H1 (cell line): ENCODE measurements at regions not wholly inside any gene's neighbourhood (a gene's known extent, or its start where the extent isn't known, plus 50 kb on each side); places are given as distances from the start of the nearest gene placed in this dataset.

Source experiments
- CTCF ChIA-PET: fragments of 300-600 bp; sonication (Branson Sonifier 250); formaldehyde crosslinking; loops from one replicate; lab custom pipeline; 2021; ENCODE audit not compliant: partially characterized antibody; lab: Charles Lee
- POLR2A ChIA-PET: fragments of 300-600 bp; sonication (Branson Sonifier 250); formaldehyde crosslinking; loops from one replicate; lab custom pipeline; 2021; ENCODE audit warnings: inconsistent platforms; ENCODE audit not compliant: partially characterized antibody; lab: Charles Lee
- DNase-seq, 2 experiments: peaks; one replicate each; pipeline versions ENCODE4 v3.0.0 to v3.0.0-alpha.2; 2010 to 2022; ENCODE audit warnings: low spot score in 2 of 2, low read depth in 1 of 2, mixed read lengths in 1 of 2
- FAIRE-seq: peaks from 2 replicates; lab custom pipeline; 2011; peaks lifted over from hg19 to GRCh38; lab: Jason Lieb, UNC
- H2AFZ ChIP-seq: 2 replicates; pipeline ENCODE4 v1.8.1; 2012; ENCODE audit warnings: low read length, inconsistent platforms
- H2AK5ac ChIP-seq: 2 replicates; pipeline ENCODE4 v1.6.1; 2013; ENCODE audit warnings: low read depth, low read length
- H2BK120ac ChIP-seq: replicated peaks from 2 replicates; pipeline ENCODE3; 2013; ENCODE audit warnings: low read depth, low read length, inconsistent platforms
- H2BK12ac ChIP-seq: 2 replicates; pipeline ENCODE4 v1.6.1; 2013; ENCODE audit warnings: low read depth, low read length
- H2BK15ac ChIP-seq: 2 replicates; pipeline ENCODE4 v1.6.1; 2013; ENCODE audit warnings: low read length
- H2BK20ac ChIP-seq: 2 replicates; pipeline ENCODE4 v1.6.1; 2013; ENCODE audit warnings: low read length
- H2BK5ac ChIP-seq: 2 replicates; pipeline ENCODE4 v1.6.1; 2013; ENCODE audit warnings: low read depth, low read length
- H3K14ac ChIP-seq: 2 replicates; pipeline ENCODE4 v1.6.1; 2013; ENCODE audit warnings: inconsistent platforms; ENCODE audit not compliant: insufficient read length
- H3K18ac ChIP-seq: 2 replicates; pipeline ENCODE4 v1.6.1; 2013; ENCODE audit warnings: low read length; ENCODE audit errors: extremely low read depth
- H3K23ac ChIP-seq: 2 replicates; pipeline ENCODE4 v1.6.1; 2013; ENCODE audit warnings: inconsistent platforms; ENCODE audit not compliant: insufficient read length
- H3K23me2 ChIP-seq: 2 replicates; pipeline ENCODE4 v1.6.1; 2013; ENCODE audit warnings: low read depth, low read length
- H3K27ac ChIP-seq: 2 replicates; pipeline ENCODE4 v1.6.1; 2011; ENCODE audit warnings: low read depth, low read length, inconsistent platforms
- H3K27me3 ChIP-seq, 4 experiments: replicated peaks in 1 of 4; 1 replicate in 1 of 4; 2 replicates in 3 of 4; pipeline versions ENCODE4 v1.6.1 to v1.8.1; 2011 to 2013; ENCODE audit warnings: low read length in 3 of 4, mild to moderate bottlenecking in 3 of 4, inconsistent platforms in 2 of 4, mixed read lengths in 2 of 4, moderate library complexity in 1 of 4; ENCODE audit not compliant: control insufficient read depth in 3 of 4, insufficient read depth in 3 of 4; ENCODE audit errors: extremely low read depth in 1 of 4
- H3K36me3 ChIP-seq, 4 experiments: 2 replicates each; pipeline versions ENCODE4 v1.6.1 to v1.8.1; 2011 to 2013; ENCODE audit warnings: mild to moderate bottlenecking in 4 of 4, low read length in 3 of 4, moderate library complexity in 2 of 4, control low read depth in 1 of 4, inconsistent platforms in 1 of 4; ENCODE audit not compliant: insufficient read depth in 4 of 4, control insufficient read depth in 2 of 4
- H3K4ac ChIP-seq: replicated peaks from 2 replicates; pipeline ENCODE3; 2013; ENCODE audit warnings: low read length, low read depth, mixed read lengths, inconsistent platforms; ENCODE audit not compliant: insufficient read length
- H3K4me1 ChIP-seq, 4 experiments: replicated peaks in 1 of 4; 1 replicate in 1 of 4; 2 replicates in 3 of 4; pipeline versions ENCODE4 v1.6.1 to v1.8.1; 2011 to 2013; ENCODE audit warnings: low read length in 3 of 4, inconsistent platforms in 2 of 4, mixed read lengths in 1 of 4; ENCODE audit not compliant: insufficient read depth in 4 of 4, control insufficient read depth in 3 of 4
- H3K4me2 ChIP-seq, 2 experiments: 2 replicates each; pipeline versions ENCODE4 v1.6.1 to v1.8.1; 2011 to 2013; ENCODE audit warnings: low read depth in 2 of 2, low read length in 2 of 2, control low read depth in 1 of 2, inconsistent platforms in 1 of 2, mild to moderate bottlenecking in 1 of 2; ENCODE audit not compliant: insufficient read depth in 1 of 2
- H3K4me3 ChIP-seq, 4 experiments: fragments of 200-600, 300-600 bp in 1 of 4; sonication (generic), shearing (Covaris generic), sonication (Bioruptor Twin) in 1 of 4; 2 replicates each; pipeline versions ENCODE4 v1.5.1 to v1.8.1; 2011 to 2016; ENCODE audit warnings: low read length in 4 of 4, low read depth in 3 of 4, control low read depth in 2 of 4, inconsistent platforms in 2 of 4, mild to moderate bottlenecking in 2 of 4, mixed read lengths in 1 of 4, moderate library complexity in 1 of 4; ENCODE audit not compliant: insufficient read depth in 2 of 4; ENCODE audit errors: extremely low read depth in 1 of 4
- H3K56ac ChIP-seq: replicated peaks from 2 replicates; pipeline ENCODE3; 2013; ENCODE audit warnings: low read depth, mild to moderate bottlenecking, mixed read lengths, low read length, inconsistent platforms; ENCODE audit not compliant: insufficient read length
- H3K79me1 ChIP-seq: 2 replicates; pipeline ENCODE4 v1.6.1; 2013; ENCODE audit warnings: low read depth, low read length, control low read depth
- H3K79me2 ChIP-seq, 2 experiments: 2 replicates each; pipeline versions ENCODE4 v1.6.1 to v1.8.1; 2012 to 2013; ENCODE audit warnings: low read length in 2 of 2, mild to moderate bottlenecking in 2 of 2, inconsistent platforms in 1 of 2; ENCODE audit not compliant: insufficient read depth in 2 of 2, control insufficient read depth in 1 of 2
- H3K9ac ChIP-seq, 4 experiments: replicated peaks in 1 of 4; 1 replicate in 1 of 4; 2 replicates in 3 of 4; pipeline versions ENCODE4 v1.6.1 to v1.8.1; 2011 to 2013; ENCODE audit warnings: low read depth in 3 of 4, low read length in 3 of 4, control low read depth in 2 of 4, mild to moderate bottlenecking in 2 of 4, moderate library complexity in 2 of 4, inconsistent platforms in 1 of 4; ENCODE audit errors: extremely low read depth in 1 of 4
- H3K9me3 ChIP-seq, 2 experiments: 2 replicates each; pipeline versions ENCODE4 v1.6.1 to v1.8.1; 2012 to 2013; ENCODE audit warnings: mild to moderate bottlenecking in 2 of 2, moderate library complexity in 2 of 2, control low read depth in 1 of 2, inconsistent platforms in 1 of 2, low read depth in 1 of 2, low read length in 1 of 2, mixed read lengths in 1 of 2; ENCODE audit not compliant: insufficient read depth in 2 of 2
- H4K20me1 ChIP-seq, 2 experiments: replicated peaks in 1 of 2; 2 replicates each; pipeline versions ENCODE3 to v1.8.1; 2011 to 2013; ENCODE audit warnings: inconsistent platforms in 2 of 2, low read length in 2 of 2, mild to moderate bottlenecking in 1 of 2; ENCODE audit not compliant: insufficient read depth in 2 of 2, control insufficient read depth in 1 of 2
- H4K5ac ChIP-seq: 2 replicates; pipeline ENCODE4 v1.6.1; 2013; ENCODE audit warnings: low read length, low read depth, mixed read lengths, inconsistent platforms; ENCODE audit not compliant: insufficient read length
- H4K8ac ChIP-seq: 2 replicates; pipeline ENCODE4 v1.8.0; 2013; ENCODE audit warnings: mild to moderate bottlenecking, moderate library complexity, low read length, inconsistent platforms; ENCODE audit not compliant: insufficient read depth; ENCODE audit errors: extremely low read depth
- H4K91ac ChIP-seq: replicated peaks from 2 replicates; pipeline ENCODE3; 2013; ENCODE audit warnings: low read length, mixed read lengths, inconsistent platforms; ENCODE audit not compliant: insufficient read length
- CTCF ChIP-seq, 3 experiments: IDR thresholded peaks; 1 replicate in 2 of 3; 2 replicates in 1 of 3; pipeline versions ENCODE4 v1.5.1 to v1.6.1; 2011; ENCODE audit warnings: low read length in 3 of 3, mild to moderate bottlenecking in 3 of 3, inconsistent platforms in 2 of 3, low read depth in 1 of 3, moderate library complexity in 1 of 3; ENCODE audit not compliant: insufficient read depth in 1 of 3; ENCODE audit errors: control extremely low read depth in 1 of 3
- TAF7 ChIP-seq: optimal IDR thresholded peaks from 2 replicates; pipeline ENCODE3; 2011; ENCODE audit warnings: low read depth, mild to moderate bottlenecking, inconsistent platforms, low read length, moderate library complexity, borderline replicate concordance
- TEAD4 ChIP-seq: IDR thresholded peaks from 2 replicates; pipeline ENCODE4 v1.6.1; 2012; ENCODE audit warnings: low read depth, low read length, inconsistent platforms, mixed read lengths
- WGBS, 2 experiments: shearing (Covaris generic) in 1 of 2; methylation state at CpG; one replicate each; pipeline versions ENCODE4 v1.1.6 to v1.1.7; 2013 to 2015; ENCODE audit warnings: low lambda C conversion rate in 2 of 2, mixed read lengths in 2 of 2, inconsistent platforms in 1 of 2, low coverage in 1 of 2, missing lambda C conversion rate in 1 of 2; ENCODE audit not compliant: insufficient replicate concordance in 2 of 2, insufficient coverage in 1 of 2, insufficient read length in 1 of 2; ENCODE audit errors: extremely low coverage in 1 of 2, missing lambda C conversion rate in 1 of 2; 5-methylcytosine and 5-hydroxymethylcytosine counted together

DNA sequence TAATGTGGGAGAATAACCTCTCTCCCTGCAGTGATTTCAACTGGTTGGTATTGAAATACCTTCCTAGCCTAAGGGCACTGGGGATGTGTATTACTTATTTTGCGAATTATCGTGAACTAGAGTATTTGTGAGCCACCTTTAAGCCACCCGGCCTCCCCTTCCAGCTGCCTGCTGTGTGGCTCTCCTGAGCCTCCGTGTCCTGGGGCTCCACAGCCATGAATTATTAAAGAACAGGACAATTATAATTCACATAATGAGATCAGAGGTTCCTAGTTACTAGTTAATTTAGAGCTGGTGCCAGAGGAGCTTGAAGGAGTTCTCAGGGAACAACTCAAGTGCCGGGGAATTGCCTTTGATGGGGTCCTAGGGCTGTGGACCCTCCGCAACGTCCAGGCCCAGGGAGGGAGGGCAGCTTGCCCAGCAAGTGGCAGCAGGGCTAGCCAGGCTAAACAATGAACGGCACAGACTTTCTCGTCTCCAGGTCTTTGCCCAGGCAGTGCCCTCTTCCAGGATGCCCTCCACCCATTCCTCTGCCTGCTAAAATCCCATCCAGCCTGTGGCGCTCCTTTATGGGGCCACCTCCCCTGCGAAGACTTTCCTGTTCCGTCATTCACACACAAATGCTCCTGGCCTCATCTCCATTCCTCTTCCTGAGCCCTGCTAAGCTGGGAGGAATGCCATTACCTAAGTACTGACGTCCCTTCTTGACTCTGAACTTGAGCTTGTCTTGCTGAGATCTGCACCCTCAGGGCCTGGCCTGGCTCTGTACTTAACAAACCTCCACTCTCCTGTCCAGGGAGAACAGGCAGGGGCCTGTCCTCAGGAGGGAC lies 91.5 kb downstream of the RTL6 start:
- POLR2A ChIA-PET: no interaction called here
- H3K79me1 ChIP-seq: no peaks in the 10 kb centered on the region; the same call in 1 of the 2 replicates
- H2BK12ac ChIP-seq: peak overlapping the region; percentile 98; the same call in 1 of the 2 replicates
- no peaks in the 10 kb centered on the region for H3K36me3 ChIP-seq
- TF ChIP-seq CTCF (IDR thresholded peaks at IDR 0.05; ENCODE audit: control extremely low read depth in 1 of 3, insufficient read depth in 1 of 3, low read depth in 1 of 3, low read length in 3 of 3): 0 out of 4 replicates have a peak, but pooled peaks of 1 of the 3 experiments have one; percentile 3
- no peak for TF ChIP-seq TAF7
- 0 out of 2 replicates have a peak, but pooled peaks have one; percentile 23 for TF ChIP-seq TEAD4
- TF ChIP-seq, all 59 proteins: peak for 2
- H3K14ac ChIP-seq: no peak overlapping the region
- no peak overlapping the region; the same call in 1 of the 2 replicates for H4K8ac ChIP-seq
- peak overlapping the region; percentile 71 for H3K4ac ChIP-seq
- H3K23ac ChIP-seq: no peak overlapping the region
- H2AFZ ChIP-seq: peak overlapping the region; percentile 55; the same call in 1 of the 2 replicates
- no peaks in the 10 kb centered on the region for H3K79me2 ChIP-seq
- DNase-seq: peak in 1 of 2 experiments; percentile 19
- no peak for FAIRE-seq
- no peaks in the 10 kb centered on the region; a peak in 1 of 4 replicates for H3K9me3 ChIP-seq
- no peaks in the 10 kb centered on the region for H3K23me2 ChIP-seq
- peak overlapping the region; percentile 43 for H2BK120ac ChIP-seq
- whole genome bisulfite sequencing, 2 experiments: 61% methylated on average over 13 of the region's 13 CpGs; no CpG with 5 or more reads in 1 of the 2 experiments
- H3K4me3 ChIP-seq: no peak overlapping the region
- peak overlapping the region; percentile 70 for H4K91ac ChIP-seq
- no peak overlapping the region for H3K27ac ChIP-seq
- CTCF ChIA-PET: interaction anchor here (0.8 to 1.9 kb wide), 8 partner anchors 11 to 413 kb away, joined by 3 to 6 read pairs (median 4); no protein-coding TSS in a partner anchor
- peak overlapping the region; percentile 90 for H2BK15ac ChIP-seq
- H3K56ac ChIP-seq: no peak overlapping the region
- H2AK5ac ChIP-seq: peak overlapping the region; percentile 93; the same call in 1 of the 2 replicates
- H3K18ac ChIP-seq: peak overlapping the region; percentile 84; the same call in 1 of the 2 replicates
- H3K27me3 ChIP-seq: no peaks in the 10 kb centered on the region; a peak in 1 of 7 replicates
- H3K9ac ChIP-seq: no peak overlapping the region
- no peak overlapping the region for H4K5ac ChIP-seq
- peaks cover 0 to 2% of the 10 kb centered on the region in 2 experiments for H4K20me1 ChIP-seq
- peak overlapping the region; percentile 5 to 20; a peak in 1 of 4 replicates for H3K4me2 ChIP-seq
- H3K4me1 ChIP-seq: peaks cover 6 to 10% (median 10%) of the 10 kb centered on the region in 4 experiments
- peak overlapping the region; percentile 80; the same call in 1 of the 2 replicates for H2BK5ac ChIP-seq
- peak overlapping the region; percentile 86; the same call in 1 of the 2 replicates for H2BK20ac ChIP-seq
